ENCODE measurements at regions not wholly inside any gene's neighbourhood (a gene's known extent, or its start where the extent isn't known, plus 50 kb on each side); places are given as distances from the start of the nearest gene placed in this dataset.
"Not testable (repeated sequence)": the region's sequence is repeated elsewhere in the genome, so short reads cannot be mapped to it uniquely, and the experiment has no call there.

DNA sequence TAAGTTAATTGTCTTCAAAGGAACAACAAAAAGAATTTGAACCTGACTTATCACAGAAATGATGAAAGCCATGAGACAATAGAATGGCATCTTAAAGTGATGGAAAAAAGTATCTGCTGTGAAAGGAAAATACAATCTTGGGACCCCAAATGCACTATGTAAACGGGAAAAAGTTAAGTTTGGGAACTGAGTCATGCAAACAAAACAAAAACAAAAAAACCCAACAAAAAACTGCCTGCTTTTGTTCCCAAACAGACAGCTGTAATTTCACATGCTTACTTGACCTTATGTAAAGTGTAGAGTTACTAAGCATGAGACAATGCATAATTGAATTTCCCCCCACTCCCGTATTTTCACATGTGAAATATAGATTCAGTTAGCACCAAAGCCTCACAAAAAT, 122.1 kb upstream of the RBMS1 start:
- H3K36me3 ChIP-seq (ENCODE audit: control insufficient read depth, insufficient read depth, low read length): no peaks in the 10 kb centered on the region
- no peaks in the 10 kb centered on the region for H3K27me3 ChIP-seq (replicated peaks; ENCODE audit: control insufficient read depth, insufficient read depth, low read length)
- no peak for DNase-seq (ENCODE audit: extremely low read depth, insufficient read length)
- TF ChIP-seq CTCF (IDR thresholded peaks at IDR 0.05; ENCODE audit: insufficient read depth, low read length, poor library complexity, severe bottlenecking): no peak
- no peak overlapping the region for H3K4me3 ChIP-seq (replicated peaks; ENCODE audit: low read depth, low read length)

- Histone ChIP-seq H3K36me3 (ENCODE audit: control insufficient read depth, insufficient read depth, low read length) (no peaks in the 10 kb centered on the region), H3K27me3 (replicated peaks; ENCODE audit: control insufficient read depth, insufficient read depth, low read length) (no peaks in the 10 kb centered on the region), H3K4me3 (replicated peaks; ENCODE audit: low read depth, low read length) (no peak overlapping the region)
- DNase-seq (ENCODE audit: extremely low read depth, insufficient read length): no peak
- TF ChIP-seq CTCF (IDR thresholded peaks at IDR 0.05; ENCODE audit: insufficient read depth, low read length, poor library complexity, severe bottlenecking): no peak
These were observed 122.5 kb upstream of the RBMS1 start for GRCh38 chr2:160616149-160616548.

DNA sequence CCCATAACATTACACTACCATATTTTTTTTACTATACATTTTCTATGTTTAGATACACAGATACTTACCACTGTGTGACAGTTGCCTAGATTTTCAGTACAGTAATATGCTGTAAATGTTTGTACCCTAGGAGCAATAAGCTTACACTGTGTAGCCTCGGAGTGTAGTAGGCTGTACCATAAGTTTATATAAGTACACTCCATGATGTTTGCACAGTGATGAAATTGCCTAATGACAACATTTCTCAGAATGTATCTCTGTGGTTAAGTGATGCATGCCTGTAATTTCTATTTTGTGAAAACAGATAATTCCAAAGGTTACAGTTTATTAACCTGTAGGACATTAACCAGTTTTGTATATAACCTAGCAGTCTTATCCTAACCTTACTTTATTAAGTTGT, 128.1 kb upstream of the RBMS1 start:
- Histone ChIP-seq H3K36me3 (ENCODE audit: control insufficient read depth, insufficient read depth, low read length) (no peaks in the 10 kb centered on the region), H3K27me3 (replicated peaks; ENCODE audit: control insufficient read depth, insufficient read depth, low read length) (no peaks in the 10 kb centered on the region), H3K4me3 (replicated peaks; ENCODE audit: low read depth, low read length) (no peak overlapping the region)
- no peak for DNase-seq (ENCODE audit: extremely low read depth, insufficient read length)
- TF ChIP-seq CTCF (IDR thresholded peaks at IDR 0.05; ENCODE audit: insufficient read depth, low read length, poor library complexity, severe bottlenecking): no peak

DNA sequence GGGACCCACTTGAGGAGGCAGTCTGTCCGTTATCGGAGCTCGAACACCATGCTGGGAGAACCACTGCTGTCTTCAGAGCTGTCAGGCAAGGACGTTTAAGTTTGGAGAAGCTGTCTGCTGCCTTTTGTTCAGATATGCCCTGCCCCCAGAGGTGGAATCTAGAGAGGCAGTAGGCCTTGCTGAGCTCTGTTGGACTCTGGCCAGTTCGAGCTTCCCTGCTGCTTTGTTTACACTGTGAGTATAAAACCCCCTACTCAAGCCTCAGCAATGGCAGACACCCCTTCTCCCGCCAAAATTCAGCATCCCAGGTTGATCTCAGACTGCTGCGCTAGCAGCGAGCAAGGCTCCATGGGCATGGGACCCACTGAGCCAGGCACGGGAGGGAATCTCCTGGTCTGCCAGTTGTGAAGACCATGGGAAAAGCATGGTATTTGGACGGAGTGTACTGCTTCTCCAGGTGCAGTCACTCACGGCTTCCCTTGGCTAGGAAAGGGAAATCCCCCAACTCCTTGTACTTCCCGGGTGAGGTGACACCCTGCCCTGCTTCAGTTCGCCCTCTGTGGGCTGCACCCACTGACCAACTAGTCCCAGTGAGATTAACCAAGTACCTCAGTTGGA, 134.5 kb upstream of the RBMS1 start:
- H3K4me3 ChIP-seq (replicated peaks; ENCODE audit: low read depth, low read length); H3K36me3 ChIP-seq (ENCODE audit: control insufficient read depth, insufficient read depth, low read length); DNase-seq (ENCODE audit: extremely low read depth, insufficient read length); H3K27me3 ChIP-seq (replicated peaks; ENCODE audit: control insufficient read depth, insufficient read depth, low read length): not testable (repeated sequence)

- H3K27me3 ChIP-seq (replicated peaks; ENCODE audit: control insufficient read depth, insufficient read depth, low read length): no peaks in the 10 kb centered on the region
- H3K36me3 ChIP-seq (ENCODE audit: control insufficient read depth, insufficient read depth, low read length): no peaks in the 10 kb centered on the region
- TF ChIP-seq CTCF (IDR thresholded peaks at IDR 0.05; ENCODE audit: insufficient read depth, low read length, poor library complexity, severe bottlenecking): no peak
- no peak overlapping the region for H3K4me3 ChIP-seq (replicated peaks; ENCODE audit: low read depth, low read length)
- DNase-seq (ENCODE audit: extremely low read depth, insufficient read length): no peak
These were observed 135.2 kb upstream of the RBMS1 start for GRCh38 chr2:160628811-160629210.

- Histone ChIP-seq H3K36me3 (ENCODE audit: control insufficient read depth, insufficient read depth, low read length) (no peaks in the 10 kb centered on the region), H3K4me3 (replicated peaks; ENCODE audit: low read depth, low read length) (no peak overlapping the region), H3K27me3 (replicated peaks; ENCODE audit: control insufficient read depth, insufficient read depth, low read length) (no peaks in the 10 kb centered on the region)
- DNase-seq (ENCODE audit: extremely low read depth, insufficient read length): no peak
- no peak for TF ChIP-seq CTCF (IDR thresholded peaks at IDR 0.05; ENCODE audit: insufficient read depth, low read length, poor library complexity, severe bottlenecking)
These were observed 137.4 kb upstream of the RBMS1 start for GRCh38 chr2:160630801-160631590.
